ENCODE measurements at regions not wholly inside any gene's neighbourhood (a gene's known extent, or its start where the extent isn't known, plus 50 kb on each side); places are given as distances from the start of the nearest gene placed in this dataset.

- no peaks in the 10 kb centered on the region for H3K27me3 ChIP-seq
- TF ChIP-seq CTCF (IDR thresholded peaks at IDR 0.05), result no peak
- no peak for TF ChIP-seq POLR2AphosphoS5 (IDR thresholded peaks at IDR 0.05)
- no peak for TF ChIP-seq POLR2A (IDR thresholded peaks at IDR 0.05)
- no peaks in the 10 kb centered on the region for H3K9me3 ChIP-seq
- DNase-seq (ENCODE audit: low spot score in 2 of 2), result no peak
- H3K27ac ChIP-seq, result no peak overlapping the region
- H3K4me1 ChIP-seq, result no peaks in the 10 kb centered on the region
- intact Hi-C loops (cut with DNase I; ENCODE audit: low total_unique reads), result no loop called here
- no peaks in the 10 kb centered on the region for H3K36me3 ChIP-seq
- H3K4me3 ChIP-seq, result no peak overlapping the region
Measured at GRCh38 chr15:87489902-87490665, 766.5 kb downstream of the NTRK3 start.

GRCh38 chr15:87489456-87489855, 767.1 kb downstream of the NTRK3 start:
- DNase-seq (ENCODE audit: low spot score in 2 of 2), result no peak
- no peak overlapping the region for H3K27ac ChIP-seq
- no peaks in the 10 kb centered on the region for H3K27me3 ChIP-seq
- intact Hi-C loops (cut with DNase I; ENCODE audit: low total_unique reads), result no loop called here
- no peak for TF ChIP-seq POLR2A (IDR thresholded peaks at IDR 0.05)
- no peak for TF ChIP-seq CTCF (IDR thresholded peaks at IDR 0.05)
- TF ChIP-seq POLR2AphosphoS5 (IDR thresholded peaks at IDR 0.05), result no peak
- no peak overlapping the region for H3K4me3 ChIP-seq
- H3K4me1 ChIP-seq, result no peaks in the 10 kb centered on the region
- H3K9me3 ChIP-seq, result no peaks in the 10 kb centered on the region
- H3K36me3 ChIP-seq, result no peaks in the 10 kb centered on the region

- Histone ChIP-seq H3K27me3 (no peaks in the 10 kb centered on the region), H3K36me3 (no peaks in the 10 kb centered on the region), H3K4me3 (no peak overlapping the region), H3K27ac (no peak overlapping the region), H3K4me1 (no peaks in the 10 kb centered on the region), H3K9me3 (no peaks in the 10 kb centered on the region)
- intact Hi-C loops (cut with DNase I; ENCODE audit: low total_unique reads), result no loop called here
- no peak for DNase-seq (ENCODE audit: low spot score in 2 of 2)
- TF ChIP-seq CTCF (IDR thresholded peaks at IDR 0.05) (no peak), POLR2AphosphoS5 (IDR thresholded peaks at IDR 0.05) (no peak), POLR2A (IDR thresholded peaks at IDR 0.05) (no peak)
Measured at GRCh38 chr15:87487484-87487883, 769.1 kb downstream of the NTRK3 start.

GRCh38 chr15:87483468-87483867, 773.1 kb downstream of the NTRK3 start:
- TF ChIP-seq POLR2AphosphoS5 (IDR thresholded peaks at IDR 0.05), result no peak
- TF ChIP-seq CTCF (IDR thresholded peaks at IDR 0.05), result no peak
- no peak for TF ChIP-seq POLR2A (IDR thresholded peaks at IDR 0.05)

GRCh38 chr15:87481126-87481525, 775.4 kb downstream of the NTRK3 start:
- TF ChIP-seq POLR2A (IDR thresholded peaks at IDR 0.05) (no peak), CTCF (IDR thresholded peaks at IDR 0.05) (no peak), POLR2AphosphoS5 (IDR thresholded peaks at IDR 0.05) (no peak)
- H3K27ac ChIP-seq, result no peak overlapping the region
- intact Hi-C loops (cut with DNase I; ENCODE audit: low total_unique reads), result no loop called here

More at GRCh38 chr15:87483468-87483867, 773.1 kb downstream of the NTRK3 start:
- intact Hi-C loops (cut with DNase I; ENCODE audit: low total_unique reads), result no loop called here
- DNase-seq (ENCODE audit: low spot score in 2 of 2), result no peak
- H3K27ac ChIP-seq, result no peak overlapping the region
- H3K27me3 ChIP-seq, result no peaks in the 10 kb centered on the region
- no peak overlapping the region for H3K4me3 ChIP-seq
- H3K36me3 ChIP-seq, result no peaks in the 10 kb centered on the region
- no peaks in the 10 kb centered on the region for H3K4me1 ChIP-seq
- H3K9me3 ChIP-seq, result no peaks in the 10 kb centered on the region

More at GRCh38 chr15:87481126-87481525, 775.4 kb downstream of the NTRK3 start:
- Histone ChIP-seq H3K36me3 (no peaks in the 10 kb centered on the region), H3K9me3 (no peaks in the 10 kb centered on the region), H3K4me1 (no peaks in the 10 kb centered on the region), H3K27me3 (no peaks in the 10 kb centered on the region), H3K4me3 (no peak overlapping the region)
- DNase-seq (ENCODE audit: low spot score in 2 of 2), result no peak

All from breast epithelium (tissue), 4 donors.